ENCODE measurements at regions not wholly inside any gene's neighbourhood (a gene's known extent, or its start where the extent isn't known, plus 50 kb on each side); places are given as distances from the start of the nearest gene placed in this dataset.

DNA sequence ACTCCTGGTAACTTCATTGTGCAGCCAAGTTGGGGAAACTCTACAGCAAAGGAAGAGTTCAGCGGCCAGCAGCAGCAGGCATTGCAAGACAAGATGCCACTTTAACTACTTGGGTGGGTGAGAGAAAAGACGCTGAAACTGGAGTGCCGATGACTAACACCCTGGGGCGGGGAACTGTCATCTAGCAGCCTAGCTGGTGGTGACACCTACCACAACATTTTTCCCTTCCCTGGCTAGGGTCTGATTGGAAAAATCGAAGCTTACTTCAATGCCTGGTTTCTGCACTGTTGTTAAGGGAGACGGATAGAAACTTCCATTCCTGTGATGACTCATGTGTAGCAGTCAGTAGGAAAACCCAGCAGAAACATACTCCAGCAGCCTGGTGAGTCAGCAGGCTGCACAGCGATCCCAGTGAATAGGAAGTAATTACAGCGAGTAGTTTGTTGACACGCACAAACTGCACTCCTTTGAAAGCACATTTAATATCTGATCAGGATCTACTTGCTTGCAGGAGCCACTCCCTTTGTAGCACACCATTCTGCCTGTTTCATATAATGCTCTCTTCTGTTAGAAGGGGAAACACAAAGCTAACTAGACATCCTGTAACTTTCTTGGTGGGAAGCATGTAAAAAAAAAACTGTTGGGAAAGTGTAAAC is 62.1 kb upstream of the MAPRE2 start:
- TF ChIP-seq POLR2A (IDR thresholded peaks at IDR 0.05): peak in 1 of 2 donors; percentile 65
- TF ChIP-seq, protein P1, sequence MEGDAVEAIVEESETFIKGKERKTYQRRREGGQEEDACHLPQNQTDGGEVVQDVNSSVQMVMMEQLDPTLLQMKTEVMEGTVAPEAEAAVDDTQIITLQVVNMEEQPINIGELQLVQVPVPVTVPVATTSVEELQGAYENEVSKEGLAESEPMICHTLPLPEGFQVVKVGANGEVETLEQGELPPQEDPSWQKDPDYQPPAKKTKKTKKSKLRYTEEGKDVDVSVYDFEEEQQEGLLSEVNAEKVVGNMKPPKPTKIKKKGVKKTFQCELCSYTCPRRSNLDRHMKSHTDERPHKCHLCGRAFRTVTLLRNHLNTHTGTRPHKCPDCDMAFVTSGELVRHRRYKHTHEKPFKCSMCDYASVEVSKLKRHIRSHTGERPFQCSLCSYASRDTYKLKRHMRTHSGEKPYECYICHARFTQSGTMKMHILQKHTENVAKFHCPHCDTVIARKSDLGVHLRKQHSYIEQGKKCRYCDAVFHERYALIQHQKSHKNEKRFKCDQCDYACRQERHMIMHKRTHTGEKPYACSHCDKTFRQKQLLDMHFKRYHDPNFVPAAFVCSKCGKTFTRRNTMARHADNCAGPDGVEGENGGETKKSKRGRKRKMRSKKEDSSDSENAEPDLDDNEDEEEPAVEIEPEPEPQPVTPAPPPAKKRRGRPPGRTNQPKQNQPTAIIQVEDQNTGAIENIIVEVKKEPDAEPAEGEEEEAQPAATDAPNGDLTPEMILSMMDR (IDR thresholded peaks at IDR 0.05): no peak
